ENCODE measurements at regions not wholly inside any gene's neighbourhood (a gene's known extent, or its start where the extent isn't known, plus 50 kb on each side); places are given as distances from the start of the nearest gene placed in this dataset.

- DNase-seq, result no peak
These were observed 149.2 kb upstream of the BTG1 start for GRCh38 chr12:92294676-92295440.

- DNase-seq, result no peak
These were observed 146.4 kb upstream of the BTG1 start for GRCh38 chr12:92292016-92292415.

- DNase-seq, result no peak
These were observed 145.2 kb upstream of the BTG1 start for GRCh38 chr12:92290886-92291285.

DNA sequence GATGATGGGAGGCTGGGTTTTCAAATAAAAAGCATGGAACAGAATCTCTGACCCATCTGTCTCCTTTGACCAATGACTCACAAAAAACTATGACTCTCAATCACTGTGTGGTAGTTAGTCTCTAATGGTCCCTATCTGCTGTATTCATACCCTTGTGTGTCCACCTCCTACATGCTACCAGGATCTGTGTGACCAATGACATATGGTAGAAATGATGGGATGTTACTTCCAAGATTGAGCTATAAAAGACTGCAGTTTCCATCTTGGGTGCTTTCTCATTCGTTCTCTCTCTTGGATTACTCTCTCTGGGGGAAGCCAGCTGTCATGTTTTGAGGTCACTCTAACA lies 144.7 kb upstream of the BTG1 start:
- DNase-seq, result no peak

- no peak for DNase-seq
These were observed 144.1 kb upstream of the BTG1 start for GRCh38 chr12:92289629-92290349.

DNA sequence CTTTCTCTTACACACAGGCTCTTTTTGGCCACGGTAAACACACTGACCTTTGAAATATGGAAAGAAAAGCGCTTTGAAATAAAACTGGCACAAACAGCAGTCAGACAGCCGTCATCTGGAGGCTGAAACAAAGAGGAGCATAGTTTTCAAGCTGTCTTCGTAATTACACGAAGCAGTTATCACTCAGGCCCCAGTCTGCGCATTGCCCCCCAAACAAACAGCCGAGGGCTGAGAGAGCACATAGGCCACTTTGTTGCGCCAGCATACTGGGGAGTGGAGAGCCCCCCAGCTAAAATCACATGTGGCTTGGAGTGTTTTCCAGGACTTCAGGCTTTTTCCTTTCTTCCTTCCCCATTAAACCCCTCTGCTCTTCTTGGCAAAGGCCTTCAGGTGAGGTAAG lies 142.9 kb upstream of the BTG1 start:
- DNase-seq, result no peak

- no peak for DNase-seq
These were observed 132.8 kb upstream of the BTG1 start for GRCh38 chr12:92278378-92278828.

- no peak for DNase-seq
These were observed 132.1 kb upstream of the BTG1 start for GRCh38 chr12:92277795-92278194.

DNA sequence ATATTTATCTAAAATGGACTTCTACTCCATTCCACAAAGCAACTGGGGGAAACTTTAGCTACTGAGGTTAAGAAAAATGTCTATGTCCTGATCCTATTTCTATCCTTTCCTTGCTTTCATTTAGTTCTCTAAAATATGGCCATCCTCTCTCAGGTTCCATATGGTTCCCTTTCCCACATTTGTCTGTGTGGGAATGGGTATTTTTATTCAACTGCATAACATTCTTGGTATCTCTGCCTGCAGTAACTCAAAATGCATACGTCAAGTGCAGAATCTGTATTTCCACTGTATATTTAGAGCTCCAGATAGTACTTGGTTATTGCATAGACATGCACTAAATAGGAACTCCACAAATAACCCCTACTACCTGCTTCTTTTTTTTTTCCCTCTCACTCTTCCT lies 130.6 kb upstream of the BTG1 start:
- DNase-seq, result no peak

DNA sequence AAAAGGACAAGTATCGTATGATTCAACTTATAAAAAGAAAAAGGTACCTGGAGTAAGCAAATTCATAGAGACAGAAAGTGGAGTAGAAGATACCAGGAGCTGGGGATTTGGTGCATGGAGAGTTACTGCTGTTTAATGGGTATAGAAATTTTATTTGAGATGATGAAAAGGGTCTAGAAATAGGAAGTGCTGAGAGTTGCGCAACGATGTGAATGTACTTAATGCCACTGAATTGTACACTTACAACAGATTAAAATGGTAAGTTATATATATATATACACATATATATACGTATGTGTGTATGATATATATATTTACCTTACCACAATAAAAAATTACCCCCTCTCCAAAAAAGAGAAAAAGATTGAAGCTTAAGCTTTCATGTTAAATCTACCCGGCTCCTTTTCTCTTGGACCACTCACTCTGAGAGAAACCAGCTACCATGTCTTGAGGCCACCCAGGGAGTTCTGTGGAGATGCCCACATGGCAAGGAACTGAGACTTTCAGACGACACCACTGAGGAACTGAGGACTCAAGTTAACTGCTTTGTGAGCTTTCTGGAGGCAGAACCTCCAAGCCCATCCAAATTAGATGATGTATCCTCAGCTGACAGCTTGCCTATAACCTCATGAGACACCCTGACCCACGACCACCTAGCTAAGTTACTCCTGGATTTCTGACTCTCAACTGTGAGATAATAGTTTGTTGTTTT lies 130.0 kb upstream of the BTG1 start:
- DNase-seq, result no peak

DNA sequence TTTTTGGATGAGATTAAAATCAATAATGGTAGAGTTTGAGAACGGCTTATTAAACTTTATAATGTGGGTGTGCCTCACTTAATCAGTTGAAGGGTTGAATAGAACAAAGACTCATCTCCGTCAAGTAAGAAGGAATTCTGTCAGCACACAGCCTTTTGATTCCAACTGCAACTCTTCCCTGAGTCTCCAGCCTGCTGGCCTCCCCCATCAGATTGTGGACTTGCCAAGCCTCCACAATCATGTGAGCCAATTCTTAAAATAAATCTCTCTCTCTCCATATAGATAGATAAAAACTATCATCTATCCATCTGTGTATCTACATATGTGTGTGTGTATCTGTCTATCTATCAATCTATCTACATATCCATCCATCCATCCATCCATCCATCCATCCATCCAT lies 127.4 kb upstream of the BTG1 start:
- no peak for DNase-seq

DNA sequence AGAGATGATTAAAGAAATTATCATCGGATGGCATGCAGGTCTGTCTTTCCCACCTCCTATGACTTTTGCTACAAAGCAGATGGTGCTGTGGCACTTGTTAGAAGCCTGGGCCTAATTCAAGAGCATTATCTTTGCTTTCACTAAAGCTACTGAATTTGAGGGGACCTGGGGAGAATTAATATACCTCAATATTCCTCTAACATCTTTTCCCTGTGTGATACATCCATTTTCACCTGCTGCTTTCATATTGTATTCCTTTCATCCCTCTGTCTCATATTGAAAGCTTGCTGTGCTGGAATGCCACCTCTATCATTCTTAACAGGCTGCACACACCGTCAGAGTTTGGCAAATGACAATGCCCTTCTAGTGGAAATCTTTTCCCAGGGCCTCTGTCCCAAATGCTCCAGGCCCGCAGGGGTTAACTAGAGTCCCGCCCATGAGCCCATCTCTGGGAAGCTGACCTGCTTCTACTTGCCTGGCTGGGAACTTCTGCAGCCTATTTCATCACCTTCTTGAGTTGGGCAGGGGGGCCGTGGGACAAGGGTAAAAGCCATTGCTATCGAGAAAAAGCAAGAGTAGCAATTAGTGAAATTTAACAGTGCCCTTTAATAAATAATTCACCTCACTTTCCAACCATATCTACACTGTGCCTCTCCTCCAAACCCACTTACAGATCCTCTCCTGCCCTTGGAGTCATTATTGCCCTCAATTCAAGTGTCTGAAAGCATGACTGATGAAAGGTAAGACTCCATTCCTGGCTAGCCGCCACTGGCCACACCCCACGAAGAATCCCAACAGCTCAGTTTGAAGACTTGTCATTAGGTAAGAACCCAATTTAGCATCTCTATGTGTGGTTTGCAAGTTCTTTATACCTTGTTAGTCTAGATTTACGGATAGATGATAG lies 126.7 kb upstream of the BTG1 start:
- DNase-seq, result no peak

DNA sequence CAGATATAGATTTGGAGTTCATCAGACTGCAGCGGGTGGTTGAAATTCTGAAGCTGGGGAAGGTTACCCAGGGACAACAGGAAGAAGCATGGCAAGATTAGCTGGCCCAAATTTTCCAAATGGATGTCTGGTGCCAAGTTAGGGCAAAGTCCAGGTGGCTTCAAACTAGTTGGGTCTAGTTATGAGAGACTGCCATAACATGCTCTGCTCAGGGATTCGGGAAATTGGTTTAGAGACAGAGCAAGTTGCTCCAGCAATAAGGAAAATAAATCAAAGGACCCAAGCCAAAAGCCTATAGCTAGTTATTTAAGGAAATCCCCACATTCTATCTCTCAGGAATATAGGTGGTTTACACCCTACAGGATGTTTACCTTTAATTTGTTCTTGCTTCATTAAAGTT lies 125.7 kb upstream of the BTG1 start:
- DNase-seq, result no peak

DNA sequence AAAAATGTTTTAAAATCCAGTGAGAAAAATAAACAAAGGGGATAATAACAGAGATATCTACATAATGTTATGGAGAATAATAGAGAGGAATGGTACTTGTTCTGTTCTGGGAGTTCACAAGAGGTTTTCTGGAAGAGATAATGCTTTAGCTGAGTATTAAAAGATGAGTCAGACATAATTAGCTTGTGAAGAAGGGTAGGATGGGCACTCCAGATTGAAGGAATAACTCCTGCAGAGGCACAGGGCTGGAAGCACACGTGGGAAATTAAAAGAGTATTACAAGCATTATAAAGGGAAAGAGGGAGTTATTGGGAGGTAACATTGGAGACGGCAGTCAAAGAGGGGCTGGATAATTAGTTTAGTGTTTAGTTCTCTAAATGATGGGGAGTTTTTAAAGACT lies 124.9 kb upstream of the BTG1 start:
- no peak for DNase-seq

DNA sequence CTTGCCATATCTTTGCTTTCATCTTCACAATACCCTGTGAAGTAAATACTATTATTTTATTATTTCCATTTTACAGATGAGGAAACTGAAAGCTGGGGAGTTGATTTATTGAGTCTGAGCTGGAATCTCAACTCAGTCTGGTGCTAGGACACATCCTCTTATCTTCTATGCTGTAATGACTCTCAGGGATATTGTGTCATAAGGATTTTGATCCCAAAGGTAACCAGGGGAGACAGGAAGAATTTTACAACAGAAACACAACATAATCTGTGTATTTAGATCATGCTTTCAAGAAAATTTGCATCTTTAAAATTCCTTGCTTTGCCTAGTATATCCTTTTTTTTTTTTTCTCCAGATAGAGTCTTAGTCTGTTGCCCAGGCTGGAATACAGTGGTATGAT lies 123.3 kb upstream of the BTG1 start:
- DNase-seq, result no peak

DNA sequence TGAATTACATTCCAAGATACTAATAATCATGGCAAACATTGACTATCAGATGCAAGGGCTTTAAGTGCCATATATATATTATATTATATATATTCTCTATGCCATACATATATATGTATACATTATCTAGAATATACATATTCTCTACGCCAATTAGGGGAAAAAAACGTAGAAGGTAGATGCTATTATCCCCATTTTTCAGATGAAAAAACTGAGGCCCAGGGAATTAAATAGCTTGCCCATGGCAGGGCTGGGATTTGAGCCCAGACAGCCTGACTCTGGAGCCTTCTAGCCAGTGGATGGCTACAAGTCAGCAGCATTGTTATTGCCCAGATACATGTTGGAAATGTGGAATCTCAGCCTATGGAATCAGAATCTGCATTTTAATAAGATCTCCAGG lies 116.0 kb upstream of the BTG1 start:
- DNase-seq, result no peak

- DNase-seq, result no peak
These were observed 115.4 kb upstream of the BTG1 start for GRCh38 chr12:92261071-92261470.

DNA sequence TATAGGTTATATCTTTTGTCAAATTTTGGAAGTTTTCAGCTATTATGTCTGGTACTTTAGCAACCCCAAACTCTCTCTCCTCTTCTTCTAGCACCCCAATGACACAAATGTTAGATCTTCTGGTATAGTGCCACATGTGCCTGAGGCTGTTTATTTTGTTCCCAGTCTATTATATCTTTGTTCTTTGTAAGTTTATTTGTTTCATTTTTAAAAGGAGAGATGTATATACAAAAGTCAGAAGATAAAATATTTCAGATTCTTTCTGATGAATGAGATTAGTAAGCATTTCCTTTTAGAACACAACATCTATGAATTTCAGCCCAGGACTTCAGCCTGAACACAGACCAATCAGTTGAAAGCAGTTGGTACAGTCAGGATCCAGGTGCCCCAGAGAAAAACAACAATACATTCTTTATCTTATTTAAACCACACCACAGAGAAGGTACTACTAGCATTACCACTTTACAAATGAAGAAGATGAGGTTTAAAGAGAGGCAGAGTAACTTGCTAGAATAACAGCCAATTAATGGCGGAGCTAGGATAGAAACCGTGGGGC lies 114.1 kb upstream of the BTG1 start:
- no peak for DNase-seq

DNA sequence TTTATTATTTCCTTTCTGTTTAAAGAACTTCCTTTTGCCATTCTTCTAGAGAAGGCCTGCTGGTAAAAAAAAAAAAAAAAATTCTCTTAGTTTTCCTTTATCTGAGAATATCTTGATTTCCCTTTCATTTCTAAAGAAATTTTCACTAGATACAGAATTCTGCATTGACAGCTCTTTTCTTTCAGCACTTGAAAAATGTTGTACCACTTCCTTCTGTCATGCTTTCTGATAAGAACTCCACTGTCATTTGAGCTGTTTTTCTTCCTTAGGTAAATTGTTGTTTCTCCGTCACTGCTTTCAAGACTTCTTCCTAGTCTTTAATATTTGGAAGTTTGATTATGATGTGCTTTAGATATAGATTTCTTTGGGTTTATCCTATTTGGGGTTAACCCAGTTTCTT lies 113.6 kb upstream of the BTG1 start:
- DNase-seq, result no peak

GRCh38 chr12:92257261-92257660 lies 111.6 kb upstream of the BTG1 start:
- no peak for DNase-seq

DNA sequence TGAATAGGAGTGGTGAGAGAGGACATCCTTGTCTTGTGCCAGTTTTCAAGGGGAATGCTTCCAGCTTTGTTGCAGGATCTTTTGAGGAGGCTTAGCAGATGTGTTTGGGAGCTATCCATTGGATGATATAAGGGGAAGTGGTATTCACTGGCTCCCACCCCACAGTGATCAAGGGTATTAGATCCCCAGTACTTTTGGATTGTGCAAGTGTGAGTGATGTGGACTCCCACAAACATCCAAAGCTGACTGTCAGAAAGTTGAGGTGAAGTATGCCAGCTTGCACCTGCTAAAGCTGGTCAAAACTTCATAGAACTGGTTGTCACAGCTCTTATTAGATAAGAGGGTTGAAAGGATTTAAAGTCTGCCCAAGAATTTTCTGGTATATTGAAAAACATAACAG lies 110.1 kb upstream of the BTG1 start:
- DNase-seq, result no peak

DNA sequence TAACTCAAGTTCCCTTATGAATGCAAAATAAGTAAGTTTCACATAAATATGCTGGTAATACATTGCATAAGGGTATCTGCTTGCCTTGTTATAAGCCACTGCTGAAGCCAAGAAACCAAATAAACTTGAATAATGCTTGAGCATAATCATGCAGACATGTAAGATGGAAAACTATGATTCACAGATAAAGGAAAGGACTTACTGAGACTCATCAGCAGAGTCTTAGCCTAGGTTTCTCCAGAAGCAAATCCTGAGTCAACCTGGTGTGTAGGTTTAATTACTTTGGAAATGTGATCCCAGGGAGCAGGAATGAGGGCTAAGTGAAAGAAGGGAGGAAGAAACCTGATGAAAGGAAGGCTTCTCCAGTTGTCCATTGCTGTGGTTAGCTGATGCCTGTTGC lies 107.7 kb upstream of the BTG1 start:
- DNase-seq, result no peak

DNA sequence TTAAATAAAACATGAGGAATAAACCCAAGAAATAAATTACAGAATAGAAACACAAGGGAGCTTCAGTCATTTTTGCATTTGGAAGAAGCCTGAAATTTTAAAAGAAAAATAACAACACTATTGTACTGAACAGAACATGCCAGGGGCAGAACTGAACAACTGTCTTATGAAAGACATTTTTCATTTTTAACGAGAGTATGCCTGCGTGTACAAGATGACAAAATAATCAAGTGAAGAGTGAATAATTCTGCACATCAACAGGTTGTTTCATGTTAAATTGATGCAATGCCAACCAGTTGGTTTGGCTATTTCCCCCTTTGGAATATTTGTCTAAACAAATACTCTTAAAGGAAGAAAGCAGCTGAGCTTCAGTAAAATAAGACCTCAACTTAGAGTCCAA lies 103.3 kb upstream of the BTG1 start:
- no peak for DNase-seq

Data from stimulated activated CD4-positive, alpha-beta T cell treated with anti-CD3 and anti-CD28 coated beads, Interleukin-4, amount 100 ng/mL, for 24 hours (primary cell).